Activated T-cell treated with anti-CD3 and anti-CD28 coated beads, Interleukin-2, amount 50 U/mL, for 72 hours (primary cell): ENCODE measurements at regions not wholly inside any gene's neighbourhood (a gene's known extent, or its start where the extent isn't known, plus 50 kb on each side); places are given as distances from the start of the nearest gene placed in this dataset.
"Not testable (repeated sequence)": the region's sequence is repeated elsewhere in the genome, so short reads cannot be mapped to it uniquely, and the experiment has no call there.

ENCODE experiments used
- ATAC-seq, 2 donors: fragments of 150-1000 bp; cut with Tn5 transposase; replicated peaks in 1 of 2; 2 replicates each; pipeline ENCODE4 v1.10.0; 2021; ENCODE audit warnings: moderate library complexity in 2 of 2, mild to moderate bottlenecking in 1 of 2
- DNase-seq, 2 donors: peaks; one replicate each; pipeline ENCODE4 v3.0.0; 2021 to 2022; ENCODE audit warnings: mixed read lengths in 1 of 2
- H3K27ac Mint-ChIP-seq: one replicate; pipeline ENCODE4 v1.8.0; 2022; ENCODE audit warnings: mild to moderate bottlenecking, moderate library complexity, mixed read lengths
- H3K27me3 Mint-ChIP-seq: one replicate; pipeline ENCODE4 v1.8.0; 2022; ENCODE audit warnings: low read depth, mixed read lengths
- H3K36me3 Mint-ChIP-seq, 2 donors: one replicate each; pipeline ENCODE4 v1.8.0; 2022; ENCODE audit warnings: mixed read lengths in 2 of 2, mild to moderate bottlenecking in 1 of 2; ENCODE audit not compliant: insufficient read depth in 2 of 2
- H3K4me1 Mint-ChIP-seq: one replicate; pipeline ENCODE4 v1.8.0; 2022; ENCODE audit warnings: low read depth, mixed read lengths
- H3K4me3 Mint-ChIP-seq, 2 donors: one replicate each; pipeline ENCODE4 v1.8.0; 2022; ENCODE audit warnings: mild to moderate bottlenecking in 2 of 2, mixed read lengths in 2 of 2, moderate library complexity in 2 of 2
- H3K9me3 Mint-ChIP-seq, 2 donors: one replicate each; pipeline ENCODE4 v1.8.0; 2022; ENCODE audit warnings: mixed read lengths in 2 of 2

- no peak overlapping the region for H3K27ac Mint-ChIP-seq
- no peaks in the 10 kb centered on the region for H3K27me3 Mint-ChIP-seq
- DNase-seq = no peak
- no peak for ATAC-seq
- peaks cover 0 to 1% of the 10 kb centered on the region in 2 donors for H3K9me3 Mint-ChIP-seq
- H3K4me1 Mint-ChIP-seq = no peaks in the 10 kb centered on the region
- no peak overlapping the region for H3K4me3 Mint-ChIP-seq
- no peaks in the 10 kb centered on the region for H3K36me3 Mint-ChIP-seq
Measured at GRCh38 chr3:6392123-6392522, 468.8 kb upstream of the GRM7 start.

DNA sequence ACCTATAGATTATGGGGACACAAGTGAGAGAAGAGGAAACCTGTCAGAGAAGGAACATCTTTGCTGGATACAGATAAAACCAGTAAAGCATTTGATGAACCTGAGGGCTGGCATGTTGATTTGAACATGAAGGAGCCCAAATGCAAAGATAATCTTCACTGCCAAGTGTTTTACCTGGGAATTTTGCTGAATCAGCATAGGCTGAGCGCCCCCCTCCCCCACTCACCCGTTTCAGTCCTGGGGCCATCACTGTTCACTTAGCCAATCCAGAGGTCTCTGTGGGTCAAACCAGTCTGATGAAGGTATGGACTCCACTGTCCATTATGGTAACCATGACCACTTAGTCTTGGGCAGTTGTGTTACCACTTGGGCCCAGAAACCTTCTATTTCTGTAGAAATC, 466.0 kb upstream of the GRM7 start:
- H3K27me3 Mint-ChIP-seq = no peaks in the 10 kb centered on the region
- DNase-seq (no peak), ATAC-seq (no peak)
- peaks cover 0 to 9% of the 10 kb centered on the region in 2 donors for H3K9me3 Mint-ChIP-seq
- no peaks in the 10 kb centered on the region for H3K36me3 Mint-ChIP-seq
- no peaks in the 10 kb centered on the region for H3K4me1 Mint-ChIP-seq
- H3K4me3 Mint-ChIP-seq = no peak overlapping the region
- no peak overlapping the region for H3K27ac Mint-ChIP-seq

DNA sequence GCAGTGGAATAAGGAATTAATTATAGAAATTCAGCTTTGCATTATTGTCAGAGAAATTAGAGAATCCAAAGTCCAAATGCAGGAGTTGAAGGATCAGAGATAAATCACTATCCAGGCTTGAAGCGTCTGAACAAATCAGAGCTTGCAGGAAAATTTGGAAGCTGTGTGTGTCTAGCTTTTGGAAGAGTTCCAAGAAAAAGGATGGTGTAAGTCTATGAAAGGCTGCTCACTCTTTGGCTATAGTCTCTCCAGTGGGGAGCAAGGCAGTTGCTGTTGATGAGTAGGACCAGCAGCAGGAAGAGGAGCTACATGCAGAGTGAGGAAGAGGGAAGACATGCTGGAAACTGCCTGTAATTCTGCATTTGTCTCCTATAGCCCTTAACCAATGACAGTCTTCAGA, 464.3 kb upstream of the GRM7 start:
- Mint-ChIP-seq H3K4me3 (no peak overlapping the region), H3K36me3 (no peaks in the 10 kb centered on the region), H3K27me3 (no peaks in the 10 kb centered on the region), H3K9me3 (peaks cover 0 to 9% of the 10 kb centered on the region in 2 donors), H3K27ac (no peak overlapping the region), H3K4me1 (no peaks in the 10 kb centered on the region)
- DNase-seq (no peak), ATAC-seq (no peak)

- H3K27me3 Mint-ChIP-seq, H3K4me1 Mint-ChIP-seq, H3K4me3 Mint-ChIP-seq, H3K27ac Mint-ChIP-seq, ATAC-seq, H3K36me3 Mint-ChIP-seq, H3K9me3 Mint-ChIP-seq, DNase-seq: not testable (repeated sequence)
Measured at GRCh38 chr3:6402666-6403065, 458.2 kb upstream of the GRM7 start.

DNA sequence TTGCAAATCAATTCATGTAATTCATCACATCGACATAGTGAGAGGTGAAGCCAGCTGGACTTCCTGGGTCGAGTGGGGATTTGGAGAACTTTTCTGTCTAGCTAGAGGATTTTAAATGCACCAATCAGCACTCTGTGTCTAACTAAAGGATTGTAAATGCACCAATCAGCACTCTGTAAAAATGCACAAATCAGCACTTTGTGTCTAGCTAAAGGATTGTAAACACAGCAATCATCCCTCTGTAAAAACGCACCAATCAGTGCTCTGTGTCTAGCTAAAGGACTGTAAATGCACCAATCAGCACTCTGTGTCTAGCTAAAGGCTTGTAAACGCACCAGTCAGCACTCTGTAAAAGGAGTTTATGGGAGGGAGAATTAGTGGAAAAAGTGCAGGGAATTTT, 454.0 kb upstream of the GRM7 start:
- not testable (repeated sequence) for ATAC-seq, H3K27ac Mint-ChIP-seq, H3K36me3 Mint-ChIP-seq, DNase-seq, H3K9me3 Mint-ChIP-seq, H3K27me3 Mint-ChIP-seq, H3K4me1 Mint-ChIP-seq, H3K4me3 Mint-ChIP-seq

DNA sequence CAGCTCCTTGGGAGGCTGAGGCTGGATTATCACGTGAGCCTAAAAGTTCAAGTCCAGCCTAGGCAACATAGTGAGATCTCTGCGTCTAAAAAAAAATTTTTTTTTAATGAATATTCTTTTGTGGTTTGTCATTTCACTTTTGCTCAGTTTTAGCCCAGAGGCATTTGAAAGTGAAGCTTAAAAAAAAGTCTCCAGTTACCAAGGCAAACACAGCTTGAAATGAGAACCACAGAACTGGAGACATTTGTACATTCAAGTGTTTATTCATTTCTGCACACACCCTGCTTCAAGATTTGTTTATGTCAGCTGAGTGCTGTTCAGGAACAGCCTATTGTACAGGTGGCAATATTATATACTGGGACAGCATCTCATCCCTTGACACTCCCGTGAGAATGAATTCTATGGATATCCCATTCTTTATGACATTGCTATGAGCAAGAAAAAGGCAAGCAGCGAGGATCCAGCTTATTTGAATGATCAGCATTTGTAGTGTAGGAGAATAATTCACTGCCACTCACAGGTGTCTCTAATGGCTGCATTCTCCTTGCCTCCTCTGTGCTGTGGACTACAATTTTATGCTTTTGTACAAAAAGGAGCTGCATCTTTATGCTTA, 444.8 kb upstream of the GRM7 start:
- no peaks in the 10 kb centered on the region for H3K27me3 Mint-ChIP-seq
- ATAC-seq (no peak), DNase-seq (no peak)
- H3K27ac Mint-ChIP-seq = no peak overlapping the region
- peaks cover under 1 to 1% of the 10 kb centered on the region in 2 donors for H3K9me3 Mint-ChIP-seq
- no peak overlapping the region for H3K4me3 Mint-ChIP-seq
- H3K36me3 Mint-ChIP-seq = no peaks in the 10 kb centered on the region
- H3K4me1 Mint-ChIP-seq = no peaks in the 10 kb centered on the region

GRCh38 chr3:6417174-6417573, 443.7 kb upstream of the GRM7 start:
- peaks cover 1 to 3% of the 10 kb centered on the region in 2 donors for H3K9me3 Mint-ChIP-seq
- ATAC-seq = no peak
- no peak overlapping the region for H3K27ac Mint-ChIP-seq
- no peaks in the 10 kb centered on the region for H3K27me3 Mint-ChIP-seq
- DNase-seq = no peak
- no peaks in the 10 kb centered on the region for H3K36me3 Mint-ChIP-seq
- H3K4me3 Mint-ChIP-seq = no peak overlapping the region
- no peaks in the 10 kb centered on the region for H3K4me1 Mint-ChIP-seq

- Mint-ChIP-seq H3K4me3 (no peak overlapping the region), H3K36me3 (no peaks in the 10 kb centered on the region), H3K4me1 (no peaks in the 10 kb centered on the region), H3K27me3 (no peaks in the 10 kb centered on the region), H3K27ac (no peak overlapping the region), H3K9me3 (peaks cover 1 to 4% of the 10 kb centered on the region in 2 donors)
- DNase-seq = no peak
- no peak for ATAC-seq
Measured at GRCh38 chr3:6418485-6418884, 442.4 kb upstream of the GRM7 start.

GRCh38 chr3:6421666-6422445, 439.1 kb upstream of the GRM7 start:
- peaks cover 0 to 2% of the 10 kb centered on the region in 2 donors for H3K36me3 Mint-ChIP-seq
- peaks cover 8 to 13% of the 10 kb centered on the region in 2 donors for H3K9me3 Mint-ChIP-seq
- no peak overlapping the region for H3K4me3 Mint-ChIP-seq
- DNase-seq = no peak
- no peak overlapping the region for H3K27ac Mint-ChIP-seq
- no peaks in the 10 kb centered on the region for H3K27me3 Mint-ChIP-seq
- no peak for ATAC-seq
- H3K4me1 Mint-ChIP-seq = no peaks in the 10 kb centered on the region

- ATAC-seq (no peak), DNase-seq (no peak)
- Mint-ChIP-seq H3K27ac (no peak overlapping the region), H3K4me1 (no peaks in the 10 kb centered on the region), H3K27me3 (no peaks in the 10 kb centered on the region), H3K4me3 (no peak overlapping the region), H3K36me3 (peaks cover 0 to 2% of the 10 kb centered on the region in 2 donors), H3K9me3 (peaks cover 7 to 15% of the 10 kb centered on the region in 2 donors)
Measured at GRCh38 chr3:6425289-6425820, 435.6 kb upstream of the GRM7 start.

GRCh38 chr3:6428276-6428675, 432.6 kb upstream of the GRM7 start:
- H3K9me3 Mint-ChIP-seq = peaks cover 10 to 12% of the 10 kb centered on the region in 2 donors
- H3K27me3 Mint-ChIP-seq, H3K27ac Mint-ChIP-seq, H3K36me3 Mint-ChIP-seq, DNase-seq, H3K4me1 Mint-ChIP-seq, ATAC-seq, H3K4me3 Mint-ChIP-seq: not testable (repeated sequence)

GRCh38 chr3:6435951-6436350, 425.0 kb upstream of the GRM7 start:
- H3K4me1 Mint-ChIP-seq = no peaks in the 10 kb centered on the region
- H3K36me3 Mint-ChIP-seq = no peaks in the 10 kb centered on the region
- ATAC-seq (no peak), DNase-seq (no peak)
- no peak overlapping the region for H3K27ac Mint-ChIP-seq
- H3K27me3 Mint-ChIP-seq = no peaks in the 10 kb centered on the region
- H3K9me3 Mint-ChIP-seq = peaks cover 2 to 9% of the 10 kb centered on the region in 2 donors
- no peak overlapping the region for H3K4me3 Mint-ChIP-seq

GRCh38 chr3:6437631-6438030, 423.3 kb upstream of the GRM7 start:
- no peaks in the 10 kb centered on the region for H3K4me1 Mint-ChIP-seq
- H3K27ac Mint-ChIP-seq = no peak overlapping the region
- no peaks in the 10 kb centered on the region for H3K27me3 Mint-ChIP-seq
- no peaks in the 10 kb centered on the region for H3K36me3 Mint-ChIP-seq
- no peak for ATAC-seq
- no peak for DNase-seq
- H3K9me3 Mint-ChIP-seq = peaks cover 6 to 8% of the 10 kb centered on the region in 2 donors
- no peak overlapping the region for H3K4me3 Mint-ChIP-seq
